DND-41 (cell line): ENCODE measurements at regions not wholly inside any gene's neighbourhood (a gene's known extent, or its start where the extent isn't known, plus 50 kb on each side); places are given as distances from the start of the nearest gene placed in this dataset.

Source experiments
- ATAC-seq: fragments of 200-7000 bp; cut with Tn5 transposase; 3 replicates; pipeline ENCODE4 v1.9.1; 2021; ENCODE audit warnings: low read depth; ENCODE audit not compliant: insufficient read depth
- DNase-seq: peaks from one replicate; pipeline ENCODE4 v3.0.0-alpha.2; 2020
- H2AFZ ChIP-seq: 2 replicates; pipeline ENCODE4 v1.6.0; 2012; ENCODE audit warnings: low read depth, low read length
- H3K27ac ChIP-seq: 2 replicates; pipeline ENCODE4 v1.5.1; 2012; ENCODE audit warnings: low read length, inconsistent platforms
- H3K27me3 ChIP-seq: fragments of 200-600 bp; sonication (generic); 2 replicates; pipeline ENCODE4 v1.6.0; 2012; ENCODE audit warnings: low read length, mild to moderate bottlenecking, inconsistent platforms; ENCODE audit not compliant: insufficient read depth, poor library complexity
- H3K36me3 ChIP-seq: 2 replicates; pipeline ENCODE4 v1.5.1; 2012; ENCODE audit warnings: low read length, inconsistent platforms; ENCODE audit not compliant: insufficient read depth
- H3K4me1 ChIP-seq: 2 replicates; pipeline ENCODE4 v1.5.1; 2012; ENCODE audit warnings: mild to moderate bottlenecking, low read length; ENCODE audit not compliant: insufficient read depth
- H3K4me2 ChIP-seq: 2 replicates; pipeline ENCODE4 v1.6.0; 2012; ENCODE audit warnings: mild to moderate bottlenecking, moderate library complexity, low read length, inconsistent platforms; ENCODE audit not compliant: insufficient read depth
- H3K4me3 ChIP-seq, 2 experiments: fragments of 200-600 bp in 1 of 2; shearing (Covaris generic) in 1 of 2; 2 replicates each; pipeline ENCODE4 v1.5.1; 2012 to 2016; ENCODE audit warnings: inconsistent platforms in 2 of 2, low read length in 2 of 2, mild to moderate bottlenecking in 2 of 2, low read depth in 1 of 2, moderate library complexity in 1 of 2
- H3K79me2 ChIP-seq: 2 replicates; pipeline ENCODE4 v1.6.0; 2012; ENCODE audit warnings: low read length, inconsistent platforms; ENCODE audit not compliant: insufficient read depth
- H3K9ac ChIP-seq: 2 replicates; pipeline ENCODE4 v1.6.0; 2012; ENCODE audit warnings: low read depth, mild to moderate bottlenecking, inconsistent platforms, low read length, moderate library complexity
- H3K9me3 ChIP-seq: 2 replicates; pipeline ENCODE4 v1.5.1; 2012; ENCODE audit warnings: low read length, moderate library complexity, mild to moderate bottlenecking, inconsistent platforms; ENCODE audit not compliant: insufficient read depth, severe bottlenecking
- H4K20me1 ChIP-seq: 2 replicates; pipeline ENCODE4 v1.6.0; 2012; ENCODE audit warnings: low read length; ENCODE audit not compliant: insufficient read depth
- EZH2 ChIP-seq: IDR thresholded peaks from 3 replicates; pipeline ENCODE4 v1.6.1; 2012; ENCODE audit warnings: borderline replicate concordance, low read depth, mild to moderate bottlenecking, moderate library complexity, low read length, inconsistent platforms; ENCODE audit not compliant: severe bottlenecking
- TF ChIP-seq, protein P1 (sequence below): IDR thresholded peaks from 2 replicates; pipeline ENCODE4 v1.5.1; 2012; ENCODE audit warnings: borderline replicate concordance, low read length, moderate library complexity, mild to moderate bottlenecking; ENCODE audit not compliant: poor library complexity, severe bottlenecking; ENCODE audit errors: extremely low read depth

DNA sequence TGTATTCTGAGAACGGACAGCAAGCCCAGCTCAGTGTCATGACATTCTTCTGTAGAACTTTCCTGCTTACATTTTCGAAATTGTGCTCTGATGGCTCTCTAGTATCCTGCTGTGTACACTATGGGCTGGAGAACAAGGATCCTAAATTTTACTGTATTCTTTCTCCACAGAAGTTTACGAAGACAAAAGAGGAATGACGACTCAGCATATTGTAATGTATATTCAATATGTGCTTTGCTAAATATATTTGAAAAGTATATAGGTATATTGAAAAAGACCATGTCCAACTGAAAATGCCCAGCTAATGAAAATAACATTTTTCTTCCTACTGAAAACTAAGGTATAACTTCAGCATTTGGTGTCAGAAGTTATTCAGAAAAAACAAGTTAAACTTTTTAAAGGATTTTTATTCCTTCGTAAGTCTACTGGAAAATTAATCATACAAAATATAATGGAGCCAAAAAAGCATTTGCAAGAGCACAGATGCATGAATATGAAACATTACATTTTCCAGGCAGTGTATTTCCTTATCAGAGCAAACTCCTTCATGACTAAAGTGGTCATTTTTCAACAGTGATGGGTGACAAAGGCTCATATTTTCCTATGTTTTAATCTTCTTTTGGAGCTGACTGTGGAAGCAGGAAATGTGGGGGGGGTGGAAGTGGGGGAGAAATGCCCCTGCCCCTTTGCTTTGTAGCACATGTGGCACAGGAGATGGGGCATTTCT lies 143.8 kb upstream of the THUMPD2 start:
- Histone ChIP-seq H3K79me2 (peaks cover 35% of the 10 kb centered on the region), H2AFZ (peak overlapping the region; percentile 3), H4K20me1 (no peaks in the 10 kb centered on the region), H3K27ac (peak overlapping the region; percentile 98), H3K36me3 (peaks cover 7% of the 10 kb centered on the region; the same call in 1 of the 2 replicates), H3K4me1 (peaks cover 87% of the 10 kb centered on the region), H3K4me2 (peak overlapping the region; percentile 69), H3K27me3 (no peaks in the 10 kb centered on the region), H3K9ac (peak overlapping the region; percentile 37), H3K4me3 (no peak overlapping the region), H3K9me3 (no peaks in the 10 kb centered on the region)
- no peak for TF ChIP-seq EZH2
- TF ChIP-seq, protein P1, sequence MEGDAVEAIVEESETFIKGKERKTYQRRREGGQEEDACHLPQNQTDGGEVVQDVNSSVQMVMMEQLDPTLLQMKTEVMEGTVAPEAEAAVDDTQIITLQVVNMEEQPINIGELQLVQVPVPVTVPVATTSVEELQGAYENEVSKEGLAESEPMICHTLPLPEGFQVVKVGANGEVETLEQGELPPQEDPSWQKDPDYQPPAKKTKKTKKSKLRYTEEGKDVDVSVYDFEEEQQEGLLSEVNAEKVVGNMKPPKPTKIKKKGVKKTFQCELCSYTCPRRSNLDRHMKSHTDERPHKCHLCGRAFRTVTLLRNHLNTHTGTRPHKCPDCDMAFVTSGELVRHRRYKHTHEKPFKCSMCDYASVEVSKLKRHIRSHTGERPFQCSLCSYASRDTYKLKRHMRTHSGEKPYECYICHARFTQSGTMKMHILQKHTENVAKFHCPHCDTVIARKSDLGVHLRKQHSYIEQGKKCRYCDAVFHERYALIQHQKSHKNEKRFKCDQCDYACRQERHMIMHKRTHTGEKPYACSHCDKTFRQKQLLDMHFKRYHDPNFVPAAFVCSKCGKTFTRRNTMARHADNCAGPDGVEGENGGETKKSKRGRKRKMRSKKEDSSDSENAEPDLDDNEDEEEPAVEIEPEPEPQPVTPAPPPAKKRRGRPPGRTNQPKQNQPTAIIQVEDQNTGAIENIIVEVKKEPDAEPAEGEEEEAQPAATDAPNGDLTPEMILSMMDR = no peak
- peak; percentile 33 for DNase-seq
- no peak for ATAC-seq

DNA sequence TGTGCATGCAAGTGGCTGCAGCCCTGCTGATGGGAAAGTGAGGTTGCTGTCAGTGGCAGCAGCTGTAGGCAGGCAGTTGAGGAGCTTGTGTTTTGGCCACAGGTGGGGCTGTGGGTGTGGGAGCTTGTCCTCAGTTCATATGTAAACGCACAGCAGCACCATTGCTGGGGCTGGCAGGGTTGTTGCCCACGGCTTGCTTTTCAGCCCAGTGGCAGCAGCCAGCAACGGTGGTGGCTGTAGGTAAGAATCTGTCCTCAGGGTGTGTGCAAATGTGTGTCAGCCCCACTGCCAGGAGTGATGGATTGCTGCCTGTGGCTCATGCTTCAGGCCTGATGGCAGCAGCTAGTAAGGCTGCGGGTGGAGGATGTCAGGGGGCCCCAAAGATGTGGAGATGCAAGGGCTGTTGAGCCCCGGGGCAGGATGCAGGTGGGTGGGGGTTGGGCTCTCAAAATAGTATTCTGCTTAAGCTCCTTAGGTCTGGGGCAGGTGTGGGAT lies 141.3 kb upstream of the THUMPD2 start:
- TF ChIP-seq EZH2 = no peak
- TF ChIP-seq, protein P1 = peak; percentile 49
- H3K27ac ChIP-seq = peak overlapping the region; percentile 98
- H3K4me1 ChIP-seq = peaks cover 92% of the 10 kb centered on the region
- no peaks in the 10 kb centered on the region for H4K20me1 ChIP-seq
- peak overlapping the region in 1 of 2 experiments; percentile 52; a peak in 2 of 4 replicates for H3K4me3 ChIP-seq
- DNase-seq = peak; percentile 96
- no peaks in the 10 kb centered on the region for H3K27me3 ChIP-seq
- ATAC-seq = peak; percentile 79
- peak overlapping the region; percentile 67 for H3K9ac ChIP-seq
- peaks cover 3% of the 10 kb centered on the region; the same call in 1 of the 2 replicates for H3K36me3 ChIP-seq
- peak overlapping the region; percentile 56 for H2AFZ ChIP-seq
- H3K9me3 ChIP-seq = no peaks in the 10 kb centered on the region
- peaks cover 30% of the 10 kb centered on the region for H3K79me2 ChIP-seq
- peak overlapping the region; percentile 69 for H3K4me2 ChIP-seq

DNA sequence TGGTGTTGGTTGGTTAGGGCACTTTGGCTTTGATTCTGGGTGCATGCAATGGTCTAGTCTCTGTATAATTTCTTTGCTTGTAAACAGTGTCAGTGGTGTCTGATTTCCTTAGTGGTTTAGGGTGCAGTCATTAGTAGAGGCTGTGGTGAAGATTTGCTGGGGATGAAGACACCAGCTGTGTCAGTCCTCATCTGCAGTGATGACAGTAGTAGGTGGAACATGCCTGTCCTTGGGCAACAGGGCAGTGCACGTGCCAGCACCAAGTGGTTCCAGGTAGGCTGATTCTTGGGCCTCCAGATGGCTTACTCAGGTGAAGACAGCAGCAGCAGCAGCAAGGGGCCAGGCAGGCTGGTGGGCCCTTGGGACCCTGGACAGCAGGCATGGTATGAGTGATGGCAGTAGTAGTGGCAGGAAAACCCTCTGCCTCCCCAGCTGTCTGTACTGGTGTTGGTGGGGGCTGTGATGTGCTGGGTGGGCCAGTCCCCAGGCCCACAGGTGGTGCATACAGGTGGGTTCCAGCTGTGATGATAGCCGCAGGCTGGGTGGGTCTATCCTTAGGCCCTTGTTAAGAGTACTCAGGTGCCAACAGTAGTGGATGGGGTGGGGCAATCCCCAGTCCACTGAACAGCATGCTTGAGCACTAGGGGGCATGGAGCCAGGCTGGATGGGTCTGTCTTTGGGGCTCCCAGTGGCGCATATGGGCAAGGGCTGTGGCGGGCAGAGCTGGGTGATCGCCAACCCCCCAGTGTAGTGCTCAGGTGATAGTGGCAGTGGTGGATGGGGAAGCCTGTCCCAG lies 140.7 kb upstream of the THUMPD2 start:
- Histone ChIP-seq H3K9ac (peak overlapping the region; percentile 67), H3K4me1 (peaks cover 92% of the 10 kb centered on the region), H3K4me3 (peak overlapping the region in 1 of 2 experiments; percentile 52; a peak in 2 of 4 replicates), H3K27me3 (no peaks in the 10 kb centered on the region), H3K9me3 (no peaks in the 10 kb centered on the region), H4K20me1 (no peaks in the 10 kb centered on the region), H3K79me2 (peaks cover 27% of the 10 kb centered on the region), H3K27ac (peak overlapping the region; percentile 98), H3K4me2 (peak overlapping the region; percentile 69), H3K36me3 (no peaks in the 10 kb centered on the region), H2AFZ (peak overlapping the region; percentile 13; the same call in 1 of the 2 replicates)
- TF ChIP-seq, protein P1 = no peak
- no peak for TF ChIP-seq EZH2
- ATAC-seq (peak; percentile 71), DNase-seq (peak; percentile 83)
